ENCODE measurements at regions not wholly inside any gene's neighbourhood (a gene's known extent, or its start where the extent isn't known, plus 50 kb on each side); places are given as distances from the start of the nearest gene placed in this dataset.

DNA sequence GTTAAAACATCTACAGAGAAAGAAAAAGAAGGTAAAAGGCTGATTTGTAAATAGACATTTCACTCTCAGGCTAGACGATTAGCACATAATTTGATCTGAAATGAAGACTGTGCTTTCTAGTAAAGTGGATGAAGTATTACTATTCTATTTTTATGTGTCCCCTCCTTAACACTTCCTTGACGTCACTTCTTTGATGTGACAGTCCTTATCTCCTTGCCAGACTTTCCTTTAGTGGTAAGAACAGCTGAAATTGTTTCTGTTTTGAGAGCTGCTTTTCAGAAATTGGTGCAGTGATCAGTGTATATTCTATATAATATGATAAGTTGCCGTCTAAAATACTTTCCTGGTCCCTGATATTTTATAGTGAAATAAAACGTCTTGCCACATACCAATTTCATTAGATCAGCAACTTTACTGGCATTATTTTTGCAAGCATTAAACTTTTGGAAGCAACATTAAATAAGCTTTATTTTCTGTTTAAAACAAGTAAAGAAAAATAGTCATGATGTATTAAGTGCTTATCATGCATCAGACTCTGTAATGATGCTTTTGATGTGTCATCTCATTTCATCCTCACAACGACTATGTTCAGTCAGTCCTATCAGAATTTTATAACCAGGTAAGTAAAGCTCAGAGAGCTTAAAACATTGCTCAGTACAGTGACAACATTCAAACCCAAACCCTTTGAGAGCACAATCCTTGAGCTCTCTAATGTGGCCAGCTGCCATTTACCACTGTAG lies 210.3 kb upstream of the PCDH9 start:
- Histone ChIP-seq H3K9ac (ENCODE audit: control insufficient read depth, insufficient read depth, low read length) (no peak overlapping the region), H2AFZ (ENCODE audit: control insufficient read depth, low read depth, low read length) (no peak overlapping the region), H3K79me2 (ENCODE audit: control insufficient read depth, insufficient read depth, low read length) (no peaks in the 10 kb centered on the region), H3K27me3 (replicated peaks in 1 of 2; ENCODE audit: control insufficient read depth in 2 of 2, insufficient read depth in 2 of 2, low read length in 1 of 2) (no peaks in the 10 kb centered on the region), H4K20me1 (ENCODE audit: control insufficient read depth, insufficient read depth) (no peaks in the 10 kb centered on the region), H3K4me2 (ENCODE audit: control insufficient read depth, insufficient read depth) (no peak overlapping the region), H3K27ac (ENCODE audit: control insufficient read depth, insufficient read depth) (no peak overlapping the region), H3K9me3 (replicated peaks; ENCODE audit: control insufficient read depth, insufficient read depth, low read length) (no peaks in the 10 kb centered on the region), H3K4me3 (no peak overlapping the region), H3K36me3 (ENCODE audit: control insufficient read depth in 2 of 2, insufficient read depth in 2 of 2, low read length in 1 of 2) (no peaks in the 10 kb centered on the region), H3K4me1 (ENCODE audit: control insufficient read depth, insufficient read depth, low read length) (no peaks in the 10 kb centered on the region)
- BruUV-seq (replicated peaks): no TSS peak
- intact Hi-C loops (cut with micrococcal nuclease; ENCODE audit: unreplicated experiment): no loop called here
- ATAC-seq: no peak
- CTCF ChIA-PET: no interaction called here
- SMC1A ChIA-PET (ENCODE audit: uncharacterized antibody, unreplicated experiment): interaction anchor here (0.7 kb wide), 1 partner anchor 792 kb away, joined by 3 read pairs; no protein-coding TSS in a partner anchor
- TF ChIP-seq HCFC1 (IDR thresholded peaks at IDR 0.05; ENCODE audit: low read length) (no peak), ZNF217 (IDR thresholded peaks at IDR 0.05) (no peak)
- TF ChIP-seq, protein P1, sequence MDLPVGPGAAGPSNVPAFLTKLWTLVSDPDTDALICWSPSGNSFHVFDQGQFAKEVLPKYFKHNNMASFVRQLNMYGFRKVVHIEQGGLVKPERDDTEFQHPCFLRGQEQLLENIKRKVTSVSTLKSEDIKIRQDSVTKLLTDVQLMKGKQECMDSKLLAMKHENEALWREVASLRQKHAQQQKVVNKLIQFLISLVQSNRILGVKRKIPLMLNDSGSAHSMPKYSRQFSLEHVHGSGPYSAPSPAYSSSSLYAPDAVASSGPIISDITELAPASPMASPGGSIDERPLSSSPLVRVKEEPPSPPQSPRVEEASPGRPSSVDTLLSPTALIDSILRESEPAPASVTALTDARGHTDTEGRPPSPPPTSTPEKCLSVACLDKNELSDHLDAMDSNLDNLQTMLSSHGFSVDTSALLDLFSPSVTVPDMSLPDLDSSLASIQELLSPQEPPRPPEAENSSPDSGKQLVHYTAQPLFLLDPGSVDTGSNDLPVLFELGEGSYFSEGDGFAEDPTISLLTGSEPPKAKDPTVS (IDR thresholded peaks at IDR 0.05; ENCODE audit: low read depth, low read length): no peak
- TF ChIP-seq, protein P2, sequence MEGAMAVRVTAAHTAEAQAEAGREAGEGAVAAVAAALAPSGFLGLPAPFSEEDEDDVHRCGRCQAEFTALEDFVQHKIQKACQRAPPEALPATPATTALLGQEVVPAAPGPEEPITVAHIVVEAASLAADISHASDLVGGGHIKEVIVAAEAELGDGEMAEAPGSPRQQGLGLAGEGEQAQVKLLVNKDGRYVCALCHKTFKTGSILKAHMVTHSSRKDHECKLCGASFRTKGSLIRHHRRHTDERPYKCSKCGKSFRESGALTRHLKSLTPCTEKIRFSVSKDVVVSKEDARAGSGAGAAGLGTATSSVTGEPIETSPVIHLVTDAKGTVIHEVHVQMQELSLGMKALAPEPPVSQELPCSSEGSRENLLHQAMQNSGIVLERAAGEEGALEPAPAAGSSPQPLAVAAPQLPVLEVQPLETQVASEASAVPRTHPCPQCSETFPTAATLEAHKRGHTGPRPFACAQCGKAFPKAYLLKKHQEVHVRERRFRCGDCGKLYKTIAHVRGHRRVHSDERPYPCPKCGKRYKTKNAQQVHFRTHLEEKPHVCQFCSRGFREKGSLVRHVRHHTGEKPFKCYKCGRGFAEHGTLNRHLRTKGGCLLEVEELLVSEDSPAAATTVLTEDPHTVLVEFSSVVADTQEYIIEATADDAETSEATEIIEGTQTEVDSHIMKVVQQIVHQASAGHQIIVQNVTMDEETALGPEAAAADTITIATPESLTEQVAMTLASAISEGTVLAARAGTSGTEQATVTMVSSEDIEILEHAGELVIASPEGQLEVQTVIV (IDR thresholded peaks at IDR 0.05; ENCODE audit: borderline replicate concordance, partially characterized antibody): no peak
- TF ChIP-seq, protein P3, sequence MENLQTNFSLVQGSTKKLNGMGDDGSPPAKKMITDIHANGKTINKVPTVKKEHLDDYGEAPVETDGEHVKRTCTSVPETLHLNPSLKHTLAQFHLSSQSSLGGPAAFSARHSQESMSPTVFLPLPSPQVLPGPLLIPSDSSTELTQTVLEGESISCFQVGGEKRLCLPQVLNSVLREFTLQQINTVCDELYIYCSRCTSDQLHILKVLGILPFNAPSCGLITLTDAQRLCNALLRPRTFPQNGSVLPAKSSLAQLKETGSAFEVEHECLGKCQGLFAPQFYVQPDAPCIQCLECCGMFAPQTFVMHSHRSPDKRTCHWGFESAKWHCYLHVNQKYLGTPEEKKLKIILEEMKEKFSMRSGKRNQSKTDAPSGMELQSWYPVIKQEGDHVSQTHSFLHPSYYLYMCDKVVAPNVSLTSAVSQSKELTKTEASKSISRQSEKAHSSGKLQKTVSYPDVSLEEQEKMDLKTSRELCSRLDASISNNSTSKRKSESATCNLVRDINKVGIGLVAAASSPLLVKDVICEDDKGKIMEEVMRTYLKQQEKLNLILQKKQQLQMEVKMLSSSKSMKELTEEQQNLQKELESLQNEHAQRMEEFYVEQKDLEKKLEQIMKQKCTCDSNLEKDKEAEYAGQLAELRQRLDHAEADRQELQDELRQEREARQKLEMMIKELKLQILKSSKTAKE (IDR thresholded peaks at IDR 0.05; ENCODE audit: low read depth, poor library complexity, severe bottlenecking): no peak
- POLR2A ChIA-PET: no interaction called here
- WGBS (ENCODE audit: insufficient coverage, insufficient replicate concordance, low lambda C conversion rate, missing lambda C conversion rate): 0% methylated on average over 5 of the region's 5 CpGs
- FAIRE-seq: no peak
- DNase-seq (ENCODE audit: low read depth, low spot score): no peak
- RAD21 ChIA-PET (ENCODE audit: unreplicated experiment): no interaction called here
- in situ Hi-C loops (cut with MboI): no loop called here
